ENCODE measurements at regions not wholly inside any gene's neighbourhood (a gene's known extent, or its start where the extent isn't known, plus 50 kb on each side); places are given as distances from the start of the nearest gene placed in this dataset.

DNA sequence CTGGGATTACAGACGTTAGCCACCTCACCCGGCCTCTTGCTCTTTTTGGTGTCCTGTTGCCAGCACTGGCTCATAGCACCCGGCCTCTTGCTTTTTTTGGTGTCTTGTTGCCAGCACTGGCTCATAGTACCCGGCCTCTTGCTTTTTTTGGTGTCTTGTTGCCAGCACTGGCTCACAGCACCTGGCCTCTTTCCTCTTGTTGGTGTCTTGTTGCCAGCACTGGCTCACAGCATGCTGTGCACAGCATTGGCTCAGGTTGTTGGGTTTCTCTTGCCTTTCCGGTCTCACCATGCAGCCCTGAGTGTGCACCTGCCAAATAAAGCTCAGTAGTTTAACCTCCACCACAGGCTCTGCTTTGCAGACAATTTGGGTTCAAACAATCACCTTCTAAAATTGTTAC lies 208.2 kb downstream of the THBS2 start:
- H3K27me3 Mint-ChIP-seq: no peaks in the 10 kb centered on the region
- DNase-seq: no peak

DNA sequence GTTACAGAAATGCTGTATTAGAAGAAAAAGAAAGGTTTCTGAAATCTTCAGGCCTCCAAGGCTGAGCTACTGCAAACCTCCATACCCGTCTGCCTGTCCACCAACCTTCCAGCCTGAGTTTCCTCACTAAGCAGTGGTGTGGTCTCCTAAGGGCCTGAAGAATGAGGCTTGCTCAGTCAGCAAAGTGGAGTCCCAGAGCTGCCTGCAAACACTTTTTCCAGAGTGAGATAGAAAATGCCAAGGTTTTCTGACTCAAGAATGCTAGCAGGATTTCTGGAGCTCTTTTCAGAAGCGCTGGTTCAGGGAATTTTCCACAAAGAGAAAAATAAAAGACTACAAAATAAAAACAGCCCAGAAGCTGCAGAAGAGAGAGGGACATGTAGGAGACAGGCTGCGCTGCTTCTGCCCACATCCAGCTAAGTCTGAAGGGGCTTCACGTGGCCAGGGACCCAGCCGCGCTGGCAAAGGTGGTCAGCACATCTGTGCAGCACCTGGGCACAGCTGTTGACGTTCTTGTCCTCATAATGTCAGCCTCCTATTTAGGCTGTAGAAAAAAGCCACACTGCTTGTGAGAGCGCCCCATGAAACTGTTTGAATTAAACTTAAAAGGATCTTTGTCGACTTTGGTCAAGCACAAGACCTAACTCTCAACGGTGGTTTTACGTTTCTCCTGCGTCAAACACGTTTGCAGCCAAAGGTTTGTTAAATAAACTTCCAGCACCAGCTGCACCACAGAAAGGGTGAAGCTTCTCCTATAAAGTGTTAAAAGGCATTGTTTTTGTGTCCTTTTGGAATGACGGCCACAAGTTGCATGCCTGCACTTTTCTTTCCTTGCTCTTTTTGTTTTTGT lies 209.0 kb downstream of the THBS2 start:
- no peak for DNase-seq
- ChIA-PET POLR2A (no interaction called here), CTCF (no interaction called here)
- H3K4me3 Mint-ChIP-seq: no peak overlapping the region
- H3K27me3 Mint-ChIP-seq: no peaks in the 10 kb centered on the region
- no peaks in the 10 kb centered on the region for H3K9me3 Mint-ChIP-seq
- no peaks in the 10 kb centered on the region for H3K4me1 Mint-ChIP-seq
- TF ChIP-seq, protein P1, sequence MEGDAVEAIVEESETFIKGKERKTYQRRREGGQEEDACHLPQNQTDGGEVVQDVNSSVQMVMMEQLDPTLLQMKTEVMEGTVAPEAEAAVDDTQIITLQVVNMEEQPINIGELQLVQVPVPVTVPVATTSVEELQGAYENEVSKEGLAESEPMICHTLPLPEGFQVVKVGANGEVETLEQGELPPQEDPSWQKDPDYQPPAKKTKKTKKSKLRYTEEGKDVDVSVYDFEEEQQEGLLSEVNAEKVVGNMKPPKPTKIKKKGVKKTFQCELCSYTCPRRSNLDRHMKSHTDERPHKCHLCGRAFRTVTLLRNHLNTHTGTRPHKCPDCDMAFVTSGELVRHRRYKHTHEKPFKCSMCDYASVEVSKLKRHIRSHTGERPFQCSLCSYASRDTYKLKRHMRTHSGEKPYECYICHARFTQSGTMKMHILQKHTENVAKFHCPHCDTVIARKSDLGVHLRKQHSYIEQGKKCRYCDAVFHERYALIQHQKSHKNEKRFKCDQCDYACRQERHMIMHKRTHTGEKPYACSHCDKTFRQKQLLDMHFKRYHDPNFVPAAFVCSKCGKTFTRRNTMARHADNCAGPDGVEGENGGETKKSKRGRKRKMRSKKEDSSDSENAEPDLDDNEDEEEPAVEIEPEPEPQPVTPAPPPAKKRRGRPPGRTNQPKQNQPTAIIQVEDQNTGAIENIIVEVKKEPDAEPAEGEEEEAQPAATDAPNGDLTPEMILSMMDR (IDR thresholded peaks at IDR 0.05): no peak
- no peaks in the 10 kb centered on the region for H3K36me3 Mint-ChIP-seq (ENCODE audit: low read depth)
- intact Hi-C loops (cut with micrococcal nuclease): no loop called here
- no peak for ATAC-seq (ENCODE audit: low read depth)
- no peak overlapping the region for H3K27ac Mint-ChIP-seq

More for the DNA sequence above, 208.2 kb downstream of the THBS2 start:
- POLR2A ChIA-PET: no interaction called here
- CTCF ChIA-PET: no interaction called here
- intact Hi-C loops (cut with micrococcal nuclease): no loop called here
- H3K4me1 Mint-ChIP-seq: no peaks in the 10 kb centered on the region
- ATAC-seq (ENCODE audit: low read depth): no peak
- H3K4me3 Mint-ChIP-seq: no peak overlapping the region
- TF ChIP-seq, protein P1 (IDR thresholded peaks at IDR 0.05): no peak
- no peaks in the 10 kb centered on the region for H3K9me3 Mint-ChIP-seq
- no peaks in the 10 kb centered on the region for H3K36me3 Mint-ChIP-seq (ENCODE audit: low read depth)
- no peak overlapping the region for H3K27ac Mint-ChIP-seq

DNA sequence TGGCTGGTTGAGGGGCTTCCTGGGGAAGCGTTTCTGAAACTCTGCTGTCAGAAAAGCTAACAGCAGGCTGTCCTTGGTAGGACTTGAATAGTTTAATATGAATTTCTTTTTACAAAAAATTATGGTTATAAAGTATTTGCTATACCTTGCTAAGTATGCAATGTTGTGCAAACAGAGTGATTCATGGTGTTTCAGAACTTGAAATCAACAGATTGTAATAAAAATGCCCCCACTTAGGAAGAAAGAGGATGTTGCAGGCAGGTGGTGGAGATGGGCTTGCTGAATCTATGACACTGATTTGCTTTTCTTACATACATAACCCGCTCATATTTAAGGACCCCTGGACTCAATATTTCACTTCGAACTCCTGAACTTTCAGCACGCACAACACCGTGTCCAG lies 211.6 kb downstream of the THBS2 start:
- no peak for ATAC-seq (ENCODE audit: low read depth)
- Mint-ChIP-seq H3K9me3 (peaks cover 5% of the 10 kb centered on the region), H3K27me3 (no peaks in the 10 kb centered on the region), H3K4me1 (no peaks in the 10 kb centered on the region), H3K27ac (no peak overlapping the region), H3K4me3 (no peak overlapping the region), H3K36me3 (ENCODE audit: low read depth) (no peaks in the 10 kb centered on the region)
- intact Hi-C loops (cut with micrococcal nuclease): no loop called here
- TF ChIP-seq, protein P1 (IDR thresholded peaks at IDR 0.05): no peak
- no peak for DNase-seq
- ChIA-PET POLR2A (no interaction called here), CTCF (no interaction called here)

DNA sequence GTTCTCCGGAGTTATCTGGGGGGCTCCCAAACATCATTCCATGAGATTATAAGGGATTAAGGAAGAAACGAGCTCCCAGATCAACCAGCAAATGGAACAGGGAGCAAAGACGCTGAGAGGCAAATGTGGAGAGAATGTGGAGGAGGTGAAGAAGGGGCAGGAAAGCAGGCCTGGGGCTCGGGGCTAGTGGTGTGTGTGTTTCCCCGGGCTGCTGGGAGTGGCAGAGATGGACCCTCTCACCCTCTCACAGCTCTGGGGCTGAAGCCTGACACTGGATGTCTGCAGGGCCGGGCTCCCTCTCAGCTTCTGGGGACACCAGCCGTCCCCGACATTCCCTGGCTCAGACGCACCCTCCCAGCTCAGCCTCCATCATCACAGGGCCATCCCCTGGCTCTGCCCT lies 212.6 kb downstream of the THBS2 start:
- Mint-ChIP-seq H3K9me3 (peaks cover 8% of the 10 kb centered on the region), H3K27ac (no peak overlapping the region), H3K27me3 (no peaks in the 10 kb centered on the region), H3K4me1 (no peaks in the 10 kb centered on the region), H3K4me3 (no peak overlapping the region), H3K36me3 (ENCODE audit: low read depth) (no peaks in the 10 kb centered on the region)
- CTCF ChIA-PET: no interaction called here
- POLR2A ChIA-PET: no interaction called here
- TF ChIP-seq, protein P1 (IDR thresholded peaks at IDR 0.05): no peak
- DNase-seq (no peak), ATAC-seq (ENCODE audit: low read depth) (no peak)
- intact Hi-C loops (cut with micrococcal nuclease): no loop called here

DNA sequence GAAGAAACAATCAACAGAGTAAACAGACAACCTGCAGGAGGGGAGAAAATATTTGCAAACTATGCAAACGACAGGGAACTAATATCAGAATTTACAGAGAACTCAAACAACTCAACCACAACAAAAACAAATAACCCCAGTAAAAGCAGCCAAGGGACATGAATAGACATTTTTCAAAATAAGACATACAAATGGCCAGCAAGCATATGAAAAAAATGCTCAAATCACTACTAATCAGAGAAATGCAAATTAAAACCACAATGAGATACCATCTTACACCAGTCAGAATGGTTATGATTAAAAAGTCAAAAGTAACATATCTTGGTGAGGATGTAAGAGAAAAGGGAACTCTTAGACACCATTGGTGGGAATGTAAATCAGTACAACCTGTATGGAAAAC lies 215.0 kb downstream of the THBS2 start:
- ChIA-PET POLR2A (no interaction called here), CTCF (no interaction called here)
- H3K9me3 Mint-ChIP-seq: peaks cover 8% of the 10 kb centered on the region
- intact Hi-C loops (cut with micrococcal nuclease): no loop called here
- ATAC-seq (ENCODE audit: low read depth): no peak
- no peak for DNase-seq
- H3K4me3 Mint-ChIP-seq: no peak overlapping the region
- no peak overlapping the region for H3K27ac Mint-ChIP-seq
- H3K4me1 Mint-ChIP-seq: no peaks in the 10 kb centered on the region
- no peaks in the 10 kb centered on the region for H3K36me3 Mint-ChIP-seq (ENCODE audit: low read depth)
- H3K27me3 Mint-ChIP-seq: no peaks in the 10 kb centered on the region
- TF ChIP-seq, protein P1 (IDR thresholded peaks at IDR 0.05): no peak
